GM12878 (cell line): ENCODE measurements at regions not wholly inside any gene's neighbourhood (a gene's known extent, or its start where the extent isn't known, plus 50 kb on each side); places are given as distances from the start of the nearest gene placed in this dataset.

Experiments used
- ATAC-seq: fragments of 200-7000 bp; cut with Tn5 transposase; 3 replicates; pipeline ENCODE4 v1.9.1; 2020; ENCODE audit warnings: mild to moderate bottlenecking, moderate library complexity
- BruUV-seq: library from RNA; stranded (reverse); fragments of 400-500 nt; replicated peaks from 2 replicates; lab custom pipeline; 2021; lab: Mats Ljungman, UMichigan
- CTCF ChIA-PET: fragments of 300-600 bp; sonication (Branson Sonifier 250); formaldehyde crosslinking; extraction: SDS; loops from one replicate; lab custom pipeline; 2021; ENCODE audit warnings: inconsistent platforms; lab: Yijun Ruan, JAX
- POLR2A ChIA-PET: fragments of 350-600 bp; formaldehyde crosslinking; extraction: SDS; loops from one replicate; lab custom pipeline; 2021; ENCODE audit warnings: inconsistent platforms; lab: Charles Lee
- RAD21 ChIA-PET: fragments of 300-600 bp; sonication (Branson Sonifier 250); formaldehyde crosslinking; loops from one replicate; lab custom pipeline; 2023; ENCODE audit warnings: antibody characterized with exemption; ENCODE audit not compliant: unreplicated experiment; lab: Charles Lee
- SMC1A ChIA-PET: fragments of 300-600 bp; sonication (Branson Sonifier 250); formaldehyde crosslinking; loops from one replicate; lab custom pipeline; 2023; ENCODE audit not compliant: unreplicated experiment, uncharacterized antibody; lab: Charles Lee
- DNase-seq: peaks from one replicate; pipeline ENCODE4 v3.0.0-alpha.2; 2011; ENCODE audit warnings: low read depth, low spot score
- FAIRE-seq: peaks from 3 replicates; lab custom pipeline; 2011; peaks lifted over from hg19 to GRCh38; lab: Jason Lieb, UNC
- H2AFZ ChIP-seq: 2 replicates; pipeline ENCODE4 v1.6.0; 2011; ENCODE audit warnings: low read depth, low read length, control low read depth; ENCODE audit not compliant: control insufficient read depth
- H3K27ac ChIP-seq: 2 replicates; pipeline ENCODE4 v1.5.1; 2011; ENCODE audit warnings: control low read depth; ENCODE audit not compliant: control insufficient read depth, insufficient read depth
- H3K27me3 ChIP-seq, 2 experiments: replicated peaks in 1 of 2; 2 replicates each; pipeline versions ENCODE4 v1.6.0 to v1.6.1; 2011; ENCODE audit warnings: low read length in 1 of 2; ENCODE audit not compliant: control insufficient read depth in 2 of 2, insufficient read depth in 2 of 2
- H3K36me3 ChIP-seq, 2 experiments: 2 replicates each; pipeline ENCODE4 v1.5.1; 2011; ENCODE audit warnings: low read length in 1 of 2; ENCODE audit not compliant: control insufficient read depth in 2 of 2, insufficient read depth in 2 of 2
- H3K4me1 ChIP-seq: 2 replicates; pipeline ENCODE4 v1.6.1; 2011; ENCODE audit warnings: mild to moderate bottlenecking, low read length, moderate library complexity, mixed read lengths; ENCODE audit not compliant: control insufficient read depth, insufficient read depth
- H3K4me2 ChIP-seq: 2 replicates; pipeline ENCODE4 v1.6.0; 2011; ENCODE audit warnings: control low read depth; ENCODE audit not compliant: control insufficient read depth, insufficient read depth
- H3K4me3 ChIP-seq: fragments of 200-600 bp; sonication (generic); 2 replicates; pipeline ENCODE4 v1.5.1; 2016
- H3K79me2 ChIP-seq: 2 replicates; pipeline ENCODE4 v1.6.0; 2011; ENCODE audit warnings: low read length; ENCODE audit not compliant: control insufficient read depth, insufficient read depth
- H3K9ac ChIP-seq: 2 replicates; pipeline ENCODE4 v1.8.0; 2011; ENCODE audit warnings: low read length, control low read depth, mixed read lengths; ENCODE audit not compliant: control insufficient read depth, insufficient read depth
- H3K9me3 ChIP-seq: replicated peaks from 3 replicates; pipeline ENCODE4 v1.5.1; 2011; ENCODE audit warnings: mild to moderate bottlenecking, low read length; ENCODE audit not compliant: control insufficient read depth, insufficient read depth
- H4K20me1 ChIP-seq: 2 replicates; pipeline ENCODE4 v1.6.0; 2011; ENCODE audit not compliant: control insufficient read depth, insufficient read depth
- ESRRA ChIP-seq: IDR thresholded peaks from 2 replicates; pipeline ENCODE4 v1.6.1; 2012; ENCODE audit warnings: mild to moderate bottlenecking, low read length, improper control_type of control experiment
- ETV6 ChIP-seq, 2 experiments: fragments of 450-650 bp in 1 of 2; IDR thresholded peaks in 1 of 2; conservative IDR thresholded peaks in 1 of 2; 2 replicates each; pipeline ENCODE4 v1.6.1; 2014; ENCODE audit warnings: antibody characterized with exemption in 1 of 2, borderline replicate concordance in 1 of 2, low read depth in 1 of 2, mild to moderate bottlenecking in 1 of 2, moderate library complexity in 1 of 2
- FOXK2 ChIP-seq: fragments of 450-650 bp; IDR thresholded peaks from 2 replicates; pipeline ENCODE4 v1.6.1; 2017; ENCODE audit warnings: mild to moderate bottlenecking, moderate library complexity
- HDGF ChIP-seq: fragments of 450-650 bp; IDR thresholded peaks from 2 replicates; pipeline ENCODE4 v1.6.1; 2016; ENCODE audit warnings: antibody characterized with exemption
- POLR2A ChIP-seq: IDR thresholded peaks from 2 replicates; pipeline ENCODE4 v1.6.1; 2011; ENCODE audit warnings: low read depth, mild to moderate bottlenecking, low read length
- RAD51 ChIP-seq: fragments of 450-650 bp; IDR thresholded peaks from 2 replicates; pipeline ENCODE4 v1.6.1; 2016; ENCODE audit warnings: moderate library complexity, mild to moderate bottlenecking, inconsistent platforms
- RBBP5 ChIP-seq: fragments of 200-600 bp; sonication (generic); conservative IDR thresholded peaks from 2 replicates; pipeline ENCODE4 v1.6.1; 2016
- TARDBP ChIP-seq: IDR thresholded peaks from 2 replicates; pipeline ENCODE4 v1.6.1; 2016; ENCODE audit warnings: borderline replicate concordance
- WGBS: methylation state at CpG from one replicate; pipeline ENCODE4 v1.1.6; 2016; ENCODE audit warnings: low lambda C conversion rate; ENCODE audit not compliant: insufficient replicate concordance, insufficient coverage; ENCODE audit errors: missing lambda C conversion rate; 5-methylcytosine and 5-hydroxymethylcytosine counted together
- in situ Hi-C: fragments of 300-500 bp; cut with MboI; formaldehyde crosslinking; loops from 9 replicates; pipeline ENCODE4 v1.14.3; 2018; ENCODE audit warnings: mixed read lengths
- intact Hi-C: fragments of 100-400 bp; cut with micrococcal nuclease; formaldehyde crosslinking; loops from one replicate; pipeline ENCODE4 v1.14.2; 2022; ENCODE audit not compliant: unreplicated experiment
- TF ChIP-seq, protein P1 (sequence below): fragments of 450-650 bp; IDR thresholded peaks from 2 replicates; pipeline ENCODE4 v1.6.1; 2017; ENCODE audit warnings: mild to moderate bottlenecking, moderate library complexity
- TF ChIP-seq, protein P2 (sequence below): IDR thresholded peaks from 2 replicates; pipeline ENCODE4 v1.6.1; 2012; ENCODE audit warnings: low read depth, low read length, improper control_type of control experiment

DNA sequence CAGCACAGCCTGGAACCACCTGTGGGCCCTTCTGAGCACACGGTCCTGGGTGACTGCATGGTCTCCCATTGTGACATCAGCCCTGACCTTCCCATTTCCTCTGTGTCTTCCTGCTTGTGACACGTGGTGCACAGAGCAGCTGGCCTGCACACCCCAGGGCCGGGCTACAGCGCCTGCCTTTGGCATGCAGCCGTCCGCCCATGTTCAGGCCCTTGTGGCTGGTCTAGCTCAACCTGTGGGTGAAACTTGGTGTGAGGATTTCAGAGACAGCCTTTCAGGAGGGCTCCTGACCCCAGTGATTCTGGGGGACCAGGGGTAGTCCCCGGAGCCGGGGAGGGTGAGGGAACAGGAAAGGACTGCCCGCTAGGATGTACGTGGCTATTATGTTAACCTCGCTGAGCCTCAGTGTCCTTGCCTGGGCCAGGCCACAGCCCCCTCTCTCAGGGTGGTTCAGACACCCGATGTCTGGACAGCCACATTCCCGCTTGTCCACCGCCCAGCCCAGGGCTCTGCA lies 284.8 kb upstream of the HS6ST1 start:
- H3K9me3 ChIP-seq = no peaks in the 10 kb centered on the region
- H4K20me1 ChIP-seq = no peaks in the 10 kb centered on the region
- ChIA-PET SMC1A (no interaction called here), POLR2A (no interaction called here), RAD21 (no interaction called here), CTCF (no interaction called here)
- no peak overlapping the region for H3K9ac ChIP-seq
- H3K79me2 ChIP-seq = no peaks in the 10 kb centered on the region
- no peak overlapping the region for H3K27ac ChIP-seq
- no peak overlapping the region for H2AFZ ChIP-seq
- no peaks in the 10 kb centered on the region for H3K36me3 ChIP-seq
- no peak for ATAC-seq
- DNase-seq = no peak
- BruUV-seq = no TSS peak
- FAIRE-seq = no peak
- no peak overlapping the region for H3K4me2 ChIP-seq
- intact Hi-C loops (no loop called here), in situ Hi-C loops (no loop called here)
- no peaks in the 10 kb centered on the region; a peak in 1 of 4 replicates for H3K27me3 ChIP-seq
- H3K4me1 ChIP-seq = no peaks in the 10 kb centered on the region
- no peak overlapping the region for H3K4me3 ChIP-seq
- TF ChIP-seq HDGF (no peak), ETV6 (conservative IDR thresholded peaks at IDR 0.05 in 1 of 2, IDR thresholded peaks at IDR 0.05 in 1 of 2; ENCODE audit: borderline replicate concordance in 1 of 2, low read depth in 1 of 2) (no peak)
- WGBS = 22% methylated on average over 11 of the region's 14 CpGs

DNA sequence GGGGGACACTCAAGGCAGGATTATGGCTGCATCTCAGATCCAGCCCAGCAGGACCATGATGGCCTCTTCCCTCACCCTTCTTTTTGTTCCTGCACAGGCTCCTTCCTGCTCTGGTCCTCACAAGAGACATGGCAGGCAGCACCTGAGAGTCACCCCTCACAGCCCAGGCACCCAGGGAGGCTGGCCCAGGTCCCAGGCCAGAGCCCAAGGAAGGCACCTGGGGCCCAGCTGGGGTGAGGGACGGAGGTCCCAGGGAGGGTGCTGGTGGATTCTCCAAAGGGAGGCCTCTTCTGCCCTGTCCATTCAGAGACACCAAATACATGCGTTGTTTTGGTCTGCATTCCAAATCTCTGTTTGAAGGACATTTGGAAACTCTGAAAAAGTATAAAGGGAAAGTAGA lies 285.4 kb upstream of the HS6ST1 start:
- in situ Hi-C loops (no loop called here), intact Hi-C loops (no loop called here)
- SMC1A ChIA-PET = no interaction called here
- BruUV-seq = no TSS peak
- Histone ChIP-seq H4K20me1 (no peaks in the 10 kb centered on the region), H3K36me3 (no peaks in the 10 kb centered on the region), H3K27ac (no peak overlapping the region), H3K27me3 (no peaks in the 10 kb centered on the region; a peak in 1 of 4 replicates), H3K9me3 (no peaks in the 10 kb centered on the region)
- 27% methylated on average over 2 of the region's 2 CpGs for WGBS
- no peak for DNase-seq
- TF ChIP-seq, protein P1, sequence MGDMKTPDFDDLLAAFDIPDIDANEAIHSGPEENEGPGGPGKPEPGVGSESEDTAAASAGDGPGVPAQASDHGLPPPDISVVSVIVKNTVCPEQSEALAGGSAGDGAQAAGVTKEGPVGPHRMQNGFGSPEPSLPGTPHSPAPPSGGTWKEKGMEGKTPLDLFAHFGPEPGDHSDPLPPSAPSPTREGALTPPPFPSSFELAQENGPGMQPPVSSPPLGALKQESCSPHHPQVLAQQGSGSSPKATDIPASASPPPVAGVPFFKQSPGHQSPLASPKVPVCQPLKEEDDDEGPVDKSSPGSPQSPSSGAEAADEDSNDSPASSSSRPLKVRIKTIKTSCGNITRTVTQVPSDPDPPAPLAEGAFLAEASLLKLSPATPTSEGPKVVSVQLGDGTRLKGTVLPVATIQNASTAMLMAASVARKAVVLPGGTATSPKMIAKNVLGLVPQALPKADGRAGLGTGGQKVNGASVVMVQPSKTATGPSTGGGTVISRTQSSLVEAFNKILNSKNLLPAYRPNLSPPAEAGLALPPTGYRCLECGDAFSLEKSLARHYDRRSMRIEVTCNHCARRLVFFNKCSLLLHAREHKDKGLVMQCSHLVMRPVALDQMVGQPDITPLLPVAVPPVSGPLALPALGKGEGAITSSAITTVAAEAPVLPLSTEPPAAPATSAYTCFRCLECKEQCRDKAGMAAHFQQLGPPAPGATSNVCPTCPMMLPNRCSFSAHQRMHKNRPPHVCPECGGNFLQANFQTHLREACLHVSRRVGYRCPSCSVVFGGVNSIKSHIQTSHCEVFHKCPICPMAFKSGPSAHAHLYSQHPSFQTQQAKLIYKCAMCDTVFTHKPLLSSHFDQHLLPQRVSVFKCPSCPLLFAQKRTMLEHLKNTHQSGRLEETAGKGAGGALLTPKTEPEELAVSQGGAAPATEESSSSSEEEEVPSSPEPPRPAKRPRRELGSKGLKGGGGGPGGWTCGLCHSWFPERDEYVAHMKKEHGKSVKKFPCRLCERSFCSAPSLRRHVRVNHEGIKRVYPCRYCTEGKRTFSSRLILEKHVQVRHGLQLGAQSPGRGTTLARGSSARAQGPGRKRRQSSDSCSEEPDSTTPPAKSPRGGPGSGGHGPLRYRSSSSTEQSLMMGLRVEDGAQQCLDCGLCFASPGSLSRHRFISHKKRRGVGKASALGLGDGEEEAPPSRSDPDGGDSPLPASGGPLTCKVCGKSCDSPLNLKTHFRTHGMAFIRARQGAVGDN = no peak
- TF ChIP-seq, protein P2, sequence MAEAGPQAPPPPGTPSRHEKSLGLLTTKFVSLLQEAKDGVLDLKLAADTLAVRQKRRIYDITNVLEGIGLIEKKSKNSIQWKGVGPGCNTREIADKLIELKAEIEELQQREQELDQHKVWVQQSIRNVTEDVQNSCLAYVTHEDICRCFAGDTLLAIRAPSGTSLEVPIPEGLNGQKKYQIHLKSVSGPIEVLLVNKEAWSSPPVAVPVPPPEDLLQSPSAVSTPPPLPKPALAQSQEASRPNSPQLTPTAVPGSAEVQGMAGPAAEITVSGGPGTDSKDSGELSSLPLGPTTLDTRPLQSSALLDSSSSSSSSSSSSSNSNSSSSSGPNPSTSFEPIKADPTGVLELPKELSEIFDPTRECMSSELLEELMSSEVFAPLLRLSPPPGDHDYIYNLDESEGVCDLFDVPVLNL = no peak
- no peak for TF ChIP-seq TARDBP
- TF ChIP-seq FOXK2 = no peak
- TF ChIP-seq ESRRA = no peak
- no peak for TF ChIP-seq RAD51
- no peak for TF ChIP-seq RBBP5
- TF ChIP-seq POLR2A = no peak
- TF ChIP-seq, all 136 proteins: peak for 0
- ATAC-seq (no peak), FAIRE-seq (no peak)
- Histone ChIP-seq H3K79me2 (no peaks in the 10 kb centered on the region), H3K4me1 (no peaks in the 10 kb centered on the region), H3K4me2 (no peak overlapping the region), H3K4me3 (no peak overlapping the region), H3K9ac (no peak overlapping the region), H2AFZ (no peak overlapping the region)
- RAD21 ChIA-PET = no interaction called here
- POLR2A ChIA-PET = no interaction called here
- CTCF ChIA-PET = no interaction called here
